ENCODE measurements at regions not wholly inside any gene's neighbourhood (a gene's known extent, or its start where the extent isn't known, plus 50 kb on each side); places are given as distances from the start of the nearest gene placed in this dataset.

DNA sequence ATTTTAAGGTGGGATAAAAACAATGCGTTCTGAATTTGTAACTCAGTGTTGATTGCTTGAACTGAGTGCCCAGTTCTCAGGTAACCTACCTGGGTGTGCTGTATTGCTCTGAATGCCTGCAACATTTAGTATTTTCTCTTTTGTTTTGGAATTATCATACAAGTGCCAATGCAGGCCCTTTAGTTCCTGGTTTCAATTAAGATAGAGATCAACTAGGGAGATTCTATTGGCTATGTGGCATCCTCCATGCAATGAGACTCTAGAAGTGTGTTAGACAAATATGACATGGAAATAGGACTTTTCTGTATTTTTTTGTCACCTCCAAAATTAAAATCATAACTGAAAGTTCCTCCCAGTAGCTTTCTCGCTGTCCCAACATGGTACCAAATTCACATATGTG is 438.7 kb upstream of the IGFBP7 start:
- no peaks in the 10 kb centered on the region for H3K36me3 ChIP-seq (replicated peaks)
- H3K27me3 ChIP-seq (replicated peaks), result no peaks in the 10 kb centered on the region
- no peak overlapping the region for H3K4me3 ChIP-seq (ENCODE audit: low read depth, low read length)
- in situ Hi-C loops (cut with HindIII; ENCODE audit: low pct_ligation_motif_present, low sequenced_read_pairs), result no loop called here
- H3K27ac ChIP-seq, result no peak overlapping the region
- no peak for TF ChIP-seq CTCF (IDR thresholded peaks at IDR 0.05; ENCODE audit: low read depth, low read length, missing control alignments)
- no peak for DNase-seq

GRCh38 chr4:57544811-57545654 is 434.8 kb upstream of the IGFBP7 start:
- H3K4me3 ChIP-seq (ENCODE audit: low read depth, low read length), result no peak overlapping the region
- in situ Hi-C loops (cut with HindIII; ENCODE audit: low pct_ligation_motif_present, low sequenced_read_pairs), result no loop called here
- no peak for TF ChIP-seq CTCF (IDR thresholded peaks at IDR 0.05; ENCODE audit: low read depth, low read length, missing control alignments)
- H3K36me3 ChIP-seq (replicated peaks), result no peaks in the 10 kb centered on the region
- DNase-seq, result no peak
- H3K27ac ChIP-seq, result no peak overlapping the region
- H3K27me3 ChIP-seq (replicated peaks), result no peaks in the 10 kb centered on the region

DNA sequence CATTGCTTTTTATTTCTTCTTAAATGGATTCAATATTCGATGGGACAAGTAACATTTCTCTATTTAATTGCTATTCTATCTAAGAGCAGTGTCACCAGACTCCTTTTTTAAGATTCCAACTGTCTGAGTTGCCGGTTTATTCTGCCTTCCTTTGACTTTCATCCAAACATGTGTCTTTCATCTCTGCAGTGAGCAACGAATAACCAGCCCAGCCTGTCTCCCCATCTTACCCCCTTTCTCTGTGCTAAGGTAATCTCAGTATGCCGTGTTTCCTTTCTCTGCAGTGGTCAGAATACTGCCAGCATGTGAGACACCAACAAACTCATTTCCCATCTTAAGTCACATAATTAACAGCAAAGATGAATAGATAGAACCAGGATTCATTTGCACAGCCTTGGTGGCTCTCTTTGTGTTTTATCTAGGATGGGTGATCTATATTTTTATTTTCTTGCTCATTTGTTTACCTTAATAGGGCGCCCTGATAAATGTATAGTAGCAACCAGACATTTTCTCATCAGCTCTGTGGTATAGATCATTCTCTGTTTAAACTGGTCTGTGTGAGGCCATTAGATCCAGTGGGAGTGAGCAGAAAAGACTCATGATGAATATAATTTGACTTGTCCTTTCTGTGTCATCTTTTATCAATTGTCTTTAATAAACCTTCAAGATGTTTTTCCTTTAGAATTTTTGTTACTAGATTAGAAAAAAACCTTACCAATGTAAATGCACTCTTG is 394.8 kb upstream of the IGFBP7 start:
- in situ Hi-C loops (cut with HindIII; ENCODE audit: low pct_ligation_motif_present, low sequenced_read_pairs), result no loop called here
- no peaks in the 10 kb centered on the region for H3K36me3 ChIP-seq (replicated peaks)
- no peak overlapping the region for H3K4me3 ChIP-seq (ENCODE audit: low read depth, low read length)
- H3K27me3 ChIP-seq (replicated peaks), result no peaks in the 10 kb centered on the region
- TF ChIP-seq CTCF (IDR thresholded peaks at IDR 0.05; ENCODE audit: low read depth, low read length, missing control alignments), result no peak
- no peak overlapping the region for H3K27ac ChIP-seq
- DNase-seq, result no peak

GRCh38 chr4:57504139-57504538 is 394.0 kb upstream of the IGFBP7 start:
- no peak overlapping the region for H3K4me3 ChIP-seq (ENCODE audit: low read depth, low read length)
- TF ChIP-seq CTCF (IDR thresholded peaks at IDR 0.05; ENCODE audit: low read depth, low read length, missing control alignments), result no peak
- in situ Hi-C loops (cut with HindIII; ENCODE audit: low pct_ligation_motif_present, low sequenced_read_pairs), result no loop called here
- no peak for DNase-seq
- no peaks in the 10 kb centered on the region for H3K36me3 ChIP-seq (replicated peaks)
- no peaks in the 10 kb centered on the region for H3K27me3 ChIP-seq (replicated peaks)
- H3K27ac ChIP-seq, result no peak overlapping the region

DNA sequence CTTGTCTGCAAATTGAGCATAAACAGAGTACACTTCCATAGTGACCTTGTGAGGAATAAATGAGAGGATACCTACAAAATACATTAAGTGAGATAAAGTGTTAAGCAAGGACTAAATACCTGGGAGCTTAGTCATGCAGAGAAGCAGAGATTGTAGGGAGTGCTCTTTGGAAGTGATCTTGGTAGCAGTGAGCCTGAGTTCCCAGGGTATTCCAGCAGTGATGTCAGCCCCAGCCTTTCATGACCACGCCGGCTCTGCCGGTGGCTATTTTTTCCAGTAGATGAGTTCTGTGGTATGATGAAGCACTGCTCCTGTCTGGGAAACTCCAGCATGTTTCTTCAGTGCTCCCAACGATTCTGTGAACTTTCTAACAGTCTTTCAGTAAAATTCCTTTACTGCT is 391.5 kb upstream of the IGFBP7 start:
- in situ Hi-C loops (cut with HindIII; ENCODE audit: low pct_ligation_motif_present, low sequenced_read_pairs), result no loop called here
- no peaks in the 10 kb centered on the region for H3K27me3 ChIP-seq (replicated peaks)
- H3K36me3 ChIP-seq (replicated peaks), result no peaks in the 10 kb centered on the region
- no peak for TF ChIP-seq CTCF (IDR thresholded peaks at IDR 0.05; ENCODE audit: low read depth, low read length, missing control alignments)
- peak; percentile 91 for DNase-seq
- peak overlapping the region; percentile 63 for H3K27ac ChIP-seq
- no peak overlapping the region for H3K4me3 ChIP-seq (ENCODE audit: low read depth, low read length)

Data from brain microvascular endothelial cell (primary cell).